ENCODE measurements at regions not wholly inside any gene's neighbourhood (a gene's known extent, or its start where the extent isn't known, plus 50 kb on each side); places are given as distances from the start of the nearest gene placed in this dataset.

DNA sequence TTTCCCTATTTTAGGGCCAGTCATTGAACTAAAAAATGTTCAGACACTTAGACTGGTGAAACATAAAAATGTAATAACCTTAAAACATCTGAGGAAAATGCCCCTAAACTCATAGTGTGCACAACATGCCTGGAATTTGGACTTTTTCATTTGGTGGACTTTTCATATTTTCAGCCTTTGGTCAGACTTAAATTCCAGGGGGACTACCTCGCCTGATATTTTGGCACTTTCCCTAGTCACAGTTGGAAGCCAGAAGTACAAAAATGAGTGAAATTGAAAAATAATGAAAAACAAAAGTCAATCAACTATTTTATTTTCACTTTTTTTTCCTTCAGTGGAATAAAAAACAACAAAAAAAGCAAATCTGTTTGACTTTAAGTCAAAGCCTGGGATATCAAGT is 256.2 kb downstream of the ACTL7B start:
- DNase-seq = no peak

- no peak for DNase-seq
Measured at GRCh38 chr9:108591121-108591520, 264.7 kb downstream of the ACTL7B start.

DNA sequence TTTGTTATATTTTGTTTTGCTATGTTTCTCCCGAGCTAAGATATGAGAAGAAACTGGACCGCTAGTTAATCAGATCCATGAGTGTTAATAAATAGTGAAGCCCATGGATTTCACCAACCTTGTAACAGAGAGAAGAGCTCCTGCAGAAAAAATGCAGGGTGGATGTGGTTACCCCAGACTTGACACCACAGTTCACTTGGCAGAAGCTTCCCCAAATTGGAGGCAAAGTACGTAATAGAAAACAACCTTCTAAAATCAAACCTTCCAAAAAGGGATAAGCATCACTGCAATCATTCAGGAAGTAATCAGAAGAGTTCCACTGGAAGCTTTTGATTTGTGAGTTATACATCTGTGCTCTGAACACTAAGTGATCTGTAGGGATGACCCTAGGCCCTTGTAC is 267.5 kb downstream of the ACTL7B start:
- DNase-seq = no peak

- DNase-seq = no peak
Measured at GRCh38 chr9:108586471-108587139, 269.2 kb downstream of the ACTL7B start.

DNA sequence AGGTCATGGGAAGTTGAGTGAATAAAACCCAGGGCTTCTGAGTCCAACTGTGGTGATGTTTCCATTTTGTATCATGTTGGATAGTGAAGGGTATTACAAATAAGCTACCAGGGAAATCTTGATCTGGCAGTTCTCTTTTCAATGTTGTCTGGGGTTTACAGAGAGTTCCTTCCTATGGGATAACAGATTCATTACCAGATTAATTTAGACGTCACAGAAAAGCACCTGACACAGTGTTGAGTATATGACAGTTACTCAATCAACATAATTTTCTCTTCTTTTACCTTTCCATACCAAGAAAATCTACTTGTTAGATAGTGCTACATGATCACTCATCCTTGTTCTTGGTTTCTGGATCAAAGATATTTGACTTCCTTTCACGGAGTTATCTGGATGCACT is 270.9 kb downstream of the ACTL7B start:
- DNase-seq = no peak

- DNase-seq = no peak
Measured at GRCh38 chr9:108582726-108583125, 273.1 kb downstream of the ACTL7B start.

- no peak for DNase-seq
Measured at GRCh38 chr9:108579757-108580439, 275.9 kb downstream of the ACTL7B start.

GRCh38 chr9:108575276-108575675 is 280.5 kb downstream of the ACTL7B start:
- DNase-seq = no peak

GRCh38 chr9:108569624-108570023 is 286.2 kb downstream of the ACTL7B start:
- no peak for DNase-seq

GRCh38 chr9:108568093-108568492 is 287.7 kb downstream of the ACTL7B start:
- no peak for DNase-seq

DNA sequence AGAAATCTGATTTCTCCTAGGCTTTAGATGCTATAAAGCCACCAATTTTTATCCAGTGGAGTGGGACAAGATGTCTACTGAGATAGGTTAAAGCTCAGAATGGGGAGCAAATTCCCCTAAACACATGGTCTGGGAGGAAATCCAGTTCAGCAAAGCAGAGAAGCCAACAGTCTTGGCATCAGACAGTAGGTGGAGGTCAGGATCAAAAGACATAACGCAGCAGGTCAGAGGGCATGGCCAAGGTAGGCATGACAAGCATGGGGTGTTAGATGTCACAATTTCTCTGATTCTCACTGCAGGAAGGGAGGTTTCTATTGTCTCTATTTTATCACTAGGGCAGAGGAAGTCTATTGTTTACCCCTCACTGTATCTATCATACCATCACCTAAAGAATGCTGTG is 288.2 kb downstream of the ACTL7B start:
- no peak for DNase-seq

DNA sequence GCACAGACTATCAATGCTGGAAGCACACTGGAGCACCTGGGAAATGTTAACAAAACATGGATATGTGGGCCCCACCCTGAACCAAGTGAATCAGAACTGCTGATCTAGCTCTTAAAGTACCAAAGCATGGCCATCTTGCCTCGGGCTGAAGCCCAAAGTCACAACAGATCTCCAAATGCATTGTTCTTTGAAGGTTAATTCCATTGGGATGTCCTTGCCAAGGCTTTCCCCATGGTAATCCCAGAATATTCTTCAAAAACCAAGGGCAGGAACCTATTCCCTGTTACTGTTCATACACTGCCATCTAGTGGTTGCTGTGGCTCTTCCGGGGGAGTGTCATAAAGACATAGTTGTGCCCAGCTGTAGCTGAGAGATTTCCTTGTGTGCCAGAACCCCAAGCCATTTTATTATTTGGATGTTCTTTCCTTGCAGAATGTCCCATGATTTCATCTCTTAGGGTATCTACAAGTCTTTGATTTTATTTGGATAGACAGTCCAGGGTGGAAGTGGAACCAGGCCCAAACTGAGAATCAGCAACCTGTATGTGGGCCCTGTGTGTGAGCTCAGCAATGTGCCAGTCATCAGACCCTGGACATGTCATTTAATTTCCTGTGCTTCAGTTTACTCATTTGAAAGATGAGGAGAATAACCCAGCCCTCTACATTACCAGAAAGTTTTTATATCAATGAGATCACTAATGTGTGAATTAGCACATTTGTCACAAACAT is 290.0 kb downstream of the ACTL7B start:
- no peak for DNase-seq

- DNase-seq = no peak
Measured at GRCh38 chr9:108562176-108562575, 293.6 kb downstream of the ACTL7B start.

DNA sequence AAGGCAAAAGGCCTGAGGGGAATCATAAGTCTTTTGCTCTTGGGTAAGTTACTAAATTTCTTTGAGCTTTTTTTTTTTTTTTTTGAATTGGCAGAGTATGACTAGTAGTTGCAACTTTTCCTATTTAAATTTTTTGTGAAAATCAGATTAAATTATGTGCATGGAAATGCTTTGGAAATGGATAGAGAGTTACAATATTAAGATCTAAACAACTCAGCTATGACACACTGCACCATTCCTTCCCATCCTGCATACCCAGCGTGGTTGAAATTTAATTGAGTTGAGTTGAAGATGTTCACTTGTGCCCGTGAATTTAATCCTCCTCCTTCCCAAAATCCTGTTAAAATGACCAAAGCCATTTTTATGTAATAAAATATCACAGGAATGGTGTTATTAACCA is 296.4 kb downstream of the ACTL7B start:
- no peak for DNase-seq

DNA sequence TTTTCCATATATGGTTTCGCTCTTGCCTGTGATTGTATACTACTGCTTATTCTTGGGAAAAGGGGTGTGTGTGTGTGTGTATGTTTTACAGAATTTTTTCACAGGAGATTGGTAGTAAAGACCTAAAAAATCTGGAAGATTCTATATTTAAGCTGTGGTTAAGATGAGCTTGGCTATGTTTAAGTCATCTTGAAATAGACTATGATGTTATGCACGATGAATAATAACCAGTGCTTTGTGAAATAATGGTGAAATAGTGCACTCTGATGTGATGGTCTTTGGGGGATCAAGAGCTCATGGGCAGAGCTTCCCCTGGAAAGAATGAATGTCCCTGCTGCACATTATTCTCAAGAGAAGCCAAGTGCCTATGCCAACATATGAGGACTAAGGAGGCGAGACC is 301.0 kb downstream of the ACTL7B start:
- no peak for DNase-seq

- no peak for DNase-seq
Measured at GRCh38 chr9:108553111-108553635, 302.6 kb downstream of the ACTL7B start.

- DNase-seq = no peak
Measured at GRCh38 chr9:108552459-108553040, 303.2 kb downstream of the ACTL7B start.

DNA sequence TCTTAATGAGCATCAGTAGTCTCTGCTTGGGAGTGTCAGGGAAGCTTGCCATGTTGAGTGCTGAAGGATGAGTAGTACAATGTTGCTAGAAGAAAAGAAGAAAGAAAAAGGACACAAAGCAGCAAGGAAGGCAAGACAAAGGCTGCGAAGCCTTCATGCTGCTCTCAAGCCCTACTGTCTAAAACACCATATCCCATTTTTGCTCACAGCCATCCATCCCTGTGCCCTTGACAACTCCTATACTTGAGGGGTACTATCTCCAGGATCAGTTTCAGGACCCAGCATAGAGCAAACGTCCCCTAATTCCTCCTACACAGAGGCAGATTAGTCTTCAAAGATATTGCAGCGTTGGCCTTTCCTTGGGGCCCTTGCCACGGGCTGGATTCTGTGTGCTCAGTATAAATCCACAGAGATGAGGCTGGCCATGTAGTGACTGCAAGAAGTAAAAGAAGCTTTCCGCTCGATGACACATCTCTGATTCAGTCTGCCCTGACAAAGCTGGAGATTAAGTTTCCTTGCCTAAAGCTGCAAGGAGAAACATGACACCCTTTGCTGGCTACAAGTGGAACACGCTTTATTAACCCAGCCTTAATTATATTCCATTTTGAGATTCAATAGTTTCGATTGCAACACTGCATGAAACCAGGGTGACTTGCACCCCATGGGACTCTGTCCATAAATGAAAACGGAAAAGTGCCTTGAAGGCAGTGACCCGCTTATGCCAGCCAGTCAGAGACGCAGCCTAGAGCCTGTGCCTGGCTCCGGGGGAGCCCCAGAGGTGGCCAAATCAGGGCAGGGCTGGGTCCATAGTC is 304.6 kb downstream of the ACTL7B start:
- no peak for DNase-seq

- no peak for DNase-seq
Measured at GRCh38 chr9:108550106-108550505, 305.7 kb downstream of the ACTL7B start.

- no peak for DNase-seq
Measured at GRCh38 chr9:108549184-108549583, 306.6 kb downstream of the ACTL7B start.

DNA sequence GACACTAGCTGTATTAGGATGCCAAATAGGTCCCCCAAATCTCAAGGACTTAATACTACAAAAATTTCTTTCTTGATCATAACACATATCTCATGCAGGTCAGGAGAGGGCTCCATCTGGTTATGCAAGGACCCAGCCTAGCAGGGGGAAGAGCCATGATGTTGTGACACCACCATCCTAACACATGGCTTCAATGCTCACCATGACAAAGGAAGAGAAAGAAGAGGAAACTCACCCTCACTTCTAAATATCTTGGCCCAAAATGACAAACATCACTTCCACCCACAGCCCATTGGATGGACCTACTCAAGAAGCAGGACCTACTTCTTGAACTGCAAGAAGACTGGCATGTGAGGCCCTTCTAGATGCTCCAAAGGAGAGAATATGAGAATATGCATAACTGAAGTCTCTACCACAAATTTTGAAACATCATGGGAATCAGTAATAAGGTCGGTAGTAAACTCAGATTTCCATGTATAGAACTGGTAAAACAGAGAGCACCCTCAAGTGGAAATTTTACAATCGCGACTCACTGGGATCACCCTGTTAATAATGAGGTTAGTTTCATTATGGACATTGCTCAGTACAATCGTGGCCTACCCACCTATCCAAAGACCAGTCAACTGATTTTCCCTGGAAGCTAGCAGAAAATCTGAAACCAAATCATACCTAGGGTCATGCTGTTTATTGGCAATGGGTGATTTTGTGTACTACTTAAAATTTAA is 308.2 kb downstream of the ACTL7B start:
- no peak for DNase-seq

GRCh38 chr9:108546215-108546614 is 309.6 kb downstream of the ACTL7B start:
- DNase-seq = no peak

Data from CD4-positive, alpha-beta T cell treated with Interleukin-12 subunit alpha and Interleukin-12 subunit beta, for 1 hour (primary cell).